ENCODE measurements at regions not wholly inside any gene's neighbourhood (a gene's known extent, or its start where the extent isn't known, plus 50 kb on each side); places are given as distances from the start of the nearest gene placed in this dataset.

GRCh38 chr4:138645289-138645688 lies 370.3 kb upstream of the NOCT start:
- TF ChIP-seq POLR2AphosphoS5 (IDR thresholded peaks at IDR 0.05; ENCODE audit: low read depth, low read length) (no peak), TAF1 (IDR thresholded peaks at IDR 0.05; ENCODE audit: borderline replicate concordance, insufficient read depth, low read length) (no peak), FOXP2 (optimal IDR thresholded peaks at IDR 0.05; ENCODE audit: borderline replicate concordance, extremely low read depth, extremely low read length, insufficient read depth) (no peak), REST (IDR thresholded peaks at IDR 0.05; ENCODE audit: insufficient read depth in 1 of 2, low read depth in 2 of 2, low read length in 2 of 2) (no peak), SIN3A (IDR thresholded peaks at IDR 0.05; ENCODE audit: borderline replicate concordance, insufficient read depth, low read length) (no peak)

GRCh38 chr4:138644322-138644721 lies 371.3 kb upstream of the NOCT start:
- no peak for TF ChIP-seq REST (IDR thresholded peaks at IDR 0.05; ENCODE audit: insufficient read depth in 1 of 2, low read depth in 2 of 2, low read length in 2 of 2)
- no peak for TF ChIP-seq POLR2AphosphoS5 (IDR thresholded peaks at IDR 0.05; ENCODE audit: low read depth, low read length)
- no peak for TF ChIP-seq FOXP2 (optimal IDR thresholded peaks at IDR 0.05; ENCODE audit: borderline replicate concordance, extremely low read depth, extremely low read length, insufficient read depth)
- TF ChIP-seq TAF1 (IDR thresholded peaks at IDR 0.05; ENCODE audit: borderline replicate concordance, insufficient read depth, low read length), result no peak
- no peak for TF ChIP-seq SIN3A (IDR thresholded peaks at IDR 0.05; ENCODE audit: borderline replicate concordance, insufficient read depth, low read length)

- TF ChIP-seq SIN3A (IDR thresholded peaks at IDR 0.05; ENCODE audit: borderline replicate concordance, insufficient read depth, low read length), result no peak
- TF ChIP-seq POLR2AphosphoS5 (IDR thresholded peaks at IDR 0.05; ENCODE audit: low read depth, low read length), result no peak
- TF ChIP-seq TAF1 (IDR thresholded peaks at IDR 0.05; ENCODE audit: borderline replicate concordance, insufficient read depth, low read length), result no peak
- no peak for TF ChIP-seq REST (IDR thresholded peaks at IDR 0.05; ENCODE audit: insufficient read depth in 1 of 2, low read depth in 2 of 2, low read length in 2 of 2)
- no peak for TF ChIP-seq FOXP2 (optimal IDR thresholded peaks at IDR 0.05; ENCODE audit: borderline replicate concordance, extremely low read depth, extremely low read length, insufficient read depth)
Measured at GRCh38 chr4:138643827-138644226, 371.8 kb upstream of the NOCT start.

GRCh38 chr4:138639018-138639741 lies 376.4 kb upstream of the NOCT start:
- TF ChIP-seq SIN3A (IDR thresholded peaks at IDR 0.05; ENCODE audit: borderline replicate concordance, insufficient read depth, low read length) (no peak), REST (IDR thresholded peaks at IDR 0.05; ENCODE audit: insufficient read depth in 1 of 2, low read depth in 2 of 2, low read length in 2 of 2) (no peak), FOXP2 (optimal IDR thresholded peaks at IDR 0.05; ENCODE audit: borderline replicate concordance, extremely low read depth, extremely low read length, insufficient read depth) (no peak), POLR2AphosphoS5 (IDR thresholded peaks at IDR 0.05; ENCODE audit: low read depth, low read length) (no peak), TAF1 (IDR thresholded peaks at IDR 0.05; ENCODE audit: borderline replicate concordance, insufficient read depth, low read length) (no peak)

Data from PFSK-1 (cell line).